Thyroid gland (tissue), 4 donors: ENCODE measurements at regions not wholly inside any gene's neighbourhood (a gene's known extent, or its start where the extent isn't known, plus 50 kb on each side); places are given as distances from the start of the nearest gene placed in this dataset.

ENCODE experiments used
- DNase-seq, 2 donors: peaks; one replicate each; pipeline ENCODE4 v3.0.0-alpha.2; 2019
- H3K27ac ChIP-seq, 3 donors: fragments of 200-600 bp; sonication (generic); 1 replicate in 2 of 3; 2 replicates in 1 of 3; pipeline ENCODE4 v1.5.1; 2016 to 2019; ENCODE audit warnings: mild to moderate bottlenecking in 1 of 3, moderate library complexity in 1 of 3
- H3K27me3 ChIP-seq: fragments of 200-600 bp; sonication (generic); one replicate; pipeline ENCODE4 v1.5.1; 2019
- H3K36me3 ChIP-seq, 2 donors: fragments of 200-600 bp; sonication (generic); one replicate each; pipeline ENCODE4 v1.5.1; 2016 to 2019
- H3K4me1 ChIP-seq, 2 donors: fragments of 200-600 bp; sonication (generic); one replicate each; pipeline ENCODE4 v1.5.1; 2017 to 2019
- H3K4me3 ChIP-seq, 3 donors: fragments of 200-600 bp; sonication (generic); replicated peaks in 1 of 3; 1 replicate in 2 of 3; 2 replicates in 1 of 3; pipeline ENCODE4 v1.5.1; 2016; ENCODE audit warnings: mild to moderate bottlenecking in 1 of 3
- H3K9me3 ChIP-seq: fragments of 200-600 bp; sonication (generic); one replicate; pipeline ENCODE4 v1.5.1; 2017
- CTCF ChIP-seq, 6 experiments: fragments of 200-600 bp in 3 of 6; fragments of 450-650 bp in 3 of 6; sonication (generic) in 3 of 6; IDR thresholded peaks; one replicate each; pipeline ENCODE4 v1.5.1; 2016 to 2019; ENCODE audit warnings: antibody characterized with exemption in 6 of 6, mild to moderate bottlenecking in 2 of 6, inconsistent platforms in 1 of 6, moderate library complexity in 1 of 6
- POLR2A ChIP-seq, 2 donors: fragments of 450-650 bp; IDR thresholded peaks; one replicate each; pipeline ENCODE4 v1.6.1; 2017; ENCODE audit warnings: antibody characterized with exemption in 2 of 2, mild to moderate bottlenecking in 2 of 2, moderate library complexity in 1 of 2
- WGBS, 2 donors: methylation state at CpG; one replicate each; pipeline ENCODE4 v1.1.5; 2017; 5-methylcytosine and 5-hydroxymethylcytosine counted together
- intact Hi-C: fragments of 100-400 bp; cut with DNase I; formaldehyde crosslinking; loops from one replicate; pipeline ENCODE4 v1.15.1; 2023

DNA sequence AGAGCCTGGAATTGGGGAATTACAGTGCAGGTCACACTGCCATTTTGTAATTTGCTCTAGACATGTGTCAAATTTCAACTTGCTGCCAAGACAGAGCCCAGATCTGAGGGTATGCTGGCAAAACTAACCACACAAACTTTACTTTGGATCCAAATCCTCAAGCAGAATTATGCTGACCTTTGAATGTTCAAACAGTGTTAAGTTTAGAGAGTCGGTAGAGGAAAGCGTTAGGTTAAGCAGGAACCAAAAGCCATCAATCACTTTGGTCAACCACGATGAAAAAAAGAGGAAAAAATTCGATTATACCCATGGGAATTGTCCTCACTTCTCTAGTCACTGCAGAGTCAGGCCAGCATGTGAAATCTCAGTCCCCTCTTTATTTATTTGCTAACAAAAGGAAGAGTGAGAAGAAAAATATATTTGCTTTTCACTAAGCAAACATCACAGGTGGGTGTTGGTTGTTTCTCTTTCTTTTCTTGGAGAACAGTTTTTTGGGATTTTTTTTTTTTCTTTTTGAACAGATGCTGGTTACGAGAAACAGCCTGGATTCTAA, 105.1 kb upstream of the ADGRF1 start:
- 34 to 55% methylated on average over 5 of the region's 5 CpGs for WGBS, 2 donors

GRCh38 chr6:47146431-47147174, 104.5 kb upstream of the ADGRF1 start:
- intact Hi-C loops, result no loop called here
- Histone ChIP-seq H3K4me3 (no peak overlapping the region), H3K27ac (no peak overlapping the region), H3K9me3 (no peaks in the 10 kb centered on the region), H3K27me3 (no peaks in the 10 kb centered on the region), H3K36me3 (no peaks in the 10 kb centered on the region), H3K4me1 (peaks cover 0 to 11% of the 10 kb centered on the region in 2 donors)
- no peak for DNase-seq
- TF ChIP-seq CTCF (IDR thresholded peaks at IDR 0.05), result no peak
- TF ChIP-seq POLR2A (IDR thresholded peaks at IDR 0.05), result no peak
- 73 to 81% methylated on average over 2 of the region's 2 CpGs for WGBS, 2 donors

More for the DNA sequence above, 105.1 kb upstream of the ADGRF1 start:
- H3K4me3 ChIP-seq, result no peak overlapping the region
- intact Hi-C loops, result no loop called here
- no peak overlapping the region for H3K27ac ChIP-seq
- DNase-seq, result no peak
- H3K36me3 ChIP-seq, result no peaks in the 10 kb centered on the region
- no peaks in the 10 kb centered on the region for H3K9me3 ChIP-seq
- no peak for TF ChIP-seq POLR2A (IDR thresholded peaks at IDR 0.05)
- no peak for TF ChIP-seq CTCF (IDR thresholded peaks at IDR 0.05)
- peaks cover 0 to 11% of the 10 kb centered on the region in 2 donors for H3K4me1 ChIP-seq
- no peaks in the 10 kb centered on the region for H3K27me3 ChIP-seq

GRCh38 chr6:47145212-47145611, 103.1 kb upstream of the ADGRF1 start:
- H3K27ac ChIP-seq, result no peak overlapping the region
- H3K9me3 ChIP-seq, result no peaks in the 10 kb centered on the region
- intact Hi-C loops, result no loop called here
- DNase-seq, result no peak
- no peaks in the 10 kb centered on the region for H3K36me3 ChIP-seq
- H3K4me3 ChIP-seq, result no peak overlapping the region
- H3K4me1 ChIP-seq, result peaks cover 0 to 11% of the 10 kb centered on the region in 2 donors
- TF ChIP-seq CTCF (IDR thresholded peaks at IDR 0.05), result no peak
- no peaks in the 10 kb centered on the region for H3K27me3 ChIP-seq

GRCh38 chr6:47144306-47144705, 102.2 kb upstream of the ADGRF1 start:
- Histone ChIP-seq H3K27ac (no peak overlapping the region), H3K4me3 (no peak overlapping the region), H3K27me3 (no peaks in the 10 kb centered on the region), H3K4me1 (peaks cover 0 to 11% of the 10 kb centered on the region in 2 donors), H3K36me3 (no peaks in the 10 kb centered on the region), H3K9me3 (no peaks in the 10 kb centered on the region)
- intact Hi-C loops, result no loop called here
- TF ChIP-seq POLR2A (IDR thresholded peaks at IDR 0.05), result no peak
- TF ChIP-seq CTCF (IDR thresholded peaks at IDR 0.05), result no peak
- 70 to 73% methylated on average over 4 of the region's 4 CpGs for WGBS, 2 donors
- DNase-seq, result no peak

DNA sequence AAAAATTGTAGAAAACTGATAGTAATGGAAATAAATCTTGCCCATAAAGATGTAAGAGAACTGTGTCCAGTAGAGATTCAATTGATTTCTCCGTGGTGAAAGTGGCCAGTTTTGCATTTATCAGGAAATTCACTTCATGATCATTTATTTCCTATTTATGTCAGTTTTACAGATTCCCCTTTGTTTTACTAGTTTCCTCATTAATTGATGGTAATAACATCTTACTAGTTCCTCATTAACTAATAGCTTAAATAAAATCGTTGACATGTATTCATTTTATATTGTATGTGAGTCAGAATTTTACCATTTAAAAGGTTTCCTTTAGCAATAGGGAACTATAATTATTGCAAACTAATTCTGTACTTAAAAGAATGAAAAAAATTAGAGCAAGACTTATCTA, 99.8 kb upstream of the ADGRF1 start:
- intact Hi-C loops, result no loop called here
- no peak for DNase-seq
- no peaks in the 10 kb centered on the region for H3K9me3 ChIP-seq
- H3K4me1 ChIP-seq, result peaks cover 0 to 5% of the 10 kb centered on the region in 2 donors
- no peaks in the 10 kb centered on the region for H3K27me3 ChIP-seq
- 88 to 96% methylated on average over 2 of the region's 2 CpGs for WGBS, 2 donors
- TF ChIP-seq CTCF (IDR thresholded peaks at IDR 0.05) (no peak), POLR2A (IDR thresholded peaks at IDR 0.05) (no peak)
- no peak overlapping the region for H3K4me3 ChIP-seq
- H3K36me3 ChIP-seq, result no peaks in the 10 kb centered on the region
- H3K27ac ChIP-seq, result no peak overlapping the region
